ENCODE measurements at regions not wholly inside any gene's neighbourhood (a gene's known extent, or its start where the extent isn't known, plus 50 kb on each side); places are given as distances from the start of the nearest gene placed in this dataset.
"Not testable (repeated sequence)": the region's sequence is repeated elsewhere in the genome, so short reads cannot be mapped to it uniquely, and the experiment has no call there.

DNA sequence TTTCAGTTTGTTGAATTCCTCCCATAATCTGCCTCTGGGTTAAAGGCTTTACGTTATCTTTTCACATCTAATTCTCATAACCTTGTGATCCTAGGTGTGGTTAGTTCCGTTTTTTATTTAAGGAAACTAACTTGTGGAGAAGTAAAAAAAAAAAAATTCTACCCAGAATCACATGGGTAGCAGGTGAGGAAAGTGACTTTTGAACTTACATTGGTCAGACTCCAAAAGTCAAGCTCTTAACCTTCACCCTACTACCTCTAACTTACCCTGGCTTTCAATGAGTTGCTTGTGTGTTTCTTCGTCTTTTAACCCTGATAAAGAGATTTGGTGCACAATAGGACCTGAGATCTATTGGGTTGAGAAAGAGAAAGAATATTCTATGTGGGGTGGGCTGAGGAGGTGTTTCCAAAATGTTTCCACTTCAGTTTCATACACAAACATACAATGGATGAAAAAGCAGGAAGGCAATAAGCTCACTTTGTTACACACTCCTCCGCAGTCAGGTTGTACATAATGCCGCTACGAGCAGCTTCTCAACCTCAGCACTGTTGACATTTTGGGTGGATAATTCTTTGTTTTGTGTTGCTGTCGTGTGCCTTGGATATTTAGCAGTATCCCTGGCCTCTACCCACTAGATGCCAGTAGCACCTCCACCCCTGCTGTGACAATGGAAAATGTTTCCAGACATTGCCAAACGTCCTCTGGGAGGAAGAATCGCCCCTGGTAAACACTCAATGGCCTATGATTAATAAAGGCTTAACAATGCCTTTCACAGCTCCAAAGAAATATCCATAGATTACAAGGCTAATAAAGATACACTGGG is 193.0 kb upstream of the ZNF217 start:
- H3K36me3 ChIP-seq (ENCODE audit: control insufficient read depth, insufficient read depth, low read length) = no peaks in the 10 kb centered on the region
- H3K27ac ChIP-seq (ENCODE audit: insufficient read depth, low read depth, low read length, poor library complexity, severe bottlenecking) = peak overlapping the region; percentile 19
- H3K4me3 ChIP-seq (ENCODE audit: insufficient read depth, low read depth, low read length) = no peak overlapping the region
- peaks cover 6% of the 10 kb centered on the region for H3K4me1 ChIP-seq (ENCODE audit: control insufficient read depth, insufficient read depth, low read length)
- no peaks in the 10 kb centered on the region for H3K9me3 ChIP-seq (ENCODE audit: control insufficient read depth, low read length)
- no peaks in the 10 kb centered on the region for H3K27me3 ChIP-seq (ENCODE audit: control insufficient read depth, insufficient read depth, low read length, poor library complexity, severe bottlenecking)
- 80 to 81% methylated on average over 7 of the region's 9 CpGs for WGBS, 2 experiments

GRCh38 chr20:53786071-53786444 is 192.4 kb upstream of the ZNF217 start:
- Histone ChIP-seq H3K4me1 (ENCODE audit: control insufficient read depth, insufficient read depth, low read length) (peaks cover 6% of the 10 kb centered on the region), H3K9me3 (ENCODE audit: control insufficient read depth, low read length) (no peaks in the 10 kb centered on the region), H3K4me3 (ENCODE audit: insufficient read depth, low read depth, low read length) (no peak overlapping the region), H3K36me3 (ENCODE audit: control insufficient read depth, insufficient read depth, low read length) (no peaks in the 10 kb centered on the region), H3K27ac (ENCODE audit: insufficient read depth, low read depth, low read length, poor library complexity, severe bottlenecking) (peak overlapping the region; percentile 19), H3K27me3 (ENCODE audit: control insufficient read depth, insufficient read depth, low read length, poor library complexity, severe bottlenecking) (no peaks in the 10 kb centered on the region)
- 90 to 93% methylated on average over 3 of the region's 3 CpGs for WGBS, 2 experiments

DNA sequence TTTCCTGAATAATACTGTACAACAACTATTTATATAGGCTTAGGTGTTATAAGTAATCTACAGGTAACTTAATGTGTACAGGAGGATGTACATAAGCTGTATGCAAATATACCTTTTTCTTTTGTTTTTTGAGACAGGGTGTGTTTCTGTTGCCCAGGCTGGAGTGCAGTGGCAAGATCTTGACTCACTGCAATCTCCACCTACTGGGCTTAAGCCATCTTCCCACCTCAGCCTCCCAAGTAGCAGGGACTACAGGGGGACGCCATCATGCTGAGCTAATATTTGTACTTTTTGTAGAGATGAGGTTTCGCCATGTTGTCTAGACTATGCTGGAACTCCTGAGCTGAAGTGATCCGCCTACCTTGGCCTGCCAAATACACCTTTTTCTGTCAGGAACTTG is 191.7 kb upstream of the ZNF217 start:
- Histone ChIP-seq H3K27me3 (ENCODE audit: control insufficient read depth, insufficient read depth, low read length, poor library complexity, severe bottlenecking) (no peaks in the 10 kb centered on the region), H3K4me3 (ENCODE audit: insufficient read depth, low read depth, low read length) (no peak overlapping the region), H3K9me3 (ENCODE audit: control insufficient read depth, low read length) (no peaks in the 10 kb centered on the region), H3K4me1 (ENCODE audit: control insufficient read depth, insufficient read depth, low read length) (peaks cover 6% of the 10 kb centered on the region), H3K27ac (ENCODE audit: insufficient read depth, low read depth, low read length, poor library complexity, severe bottlenecking) (no peak overlapping the region), H3K36me3 (ENCODE audit: control insufficient read depth, insufficient read depth, low read length) (no peaks in the 10 kb centered on the region)
- WGBS, 2 experiments = 92% methylated on average over 3 of the region's 3 CpGs

GRCh38 chr20:53783768-53784167 is 190.1 kb upstream of the ZNF217 start:
- no peaks in the 10 kb centered on the region for H3K9me3 ChIP-seq (ENCODE audit: control insufficient read depth, low read length)
- H3K4me1 ChIP-seq (ENCODE audit: control insufficient read depth, insufficient read depth, low read length) = peaks cover 6% of the 10 kb centered on the region
- no peaks in the 10 kb centered on the region for H3K27me3 ChIP-seq (ENCODE audit: control insufficient read depth, insufficient read depth, low read length, poor library complexity, severe bottlenecking)
- H3K4me3 ChIP-seq (ENCODE audit: insufficient read depth, low read depth, low read length) = no peak overlapping the region
- H3K27ac ChIP-seq (ENCODE audit: insufficient read depth, low read depth, low read length, poor library complexity, severe bottlenecking) = no peak overlapping the region
- no peaks in the 10 kb centered on the region for H3K36me3 ChIP-seq (ENCODE audit: control insufficient read depth, insufficient read depth, low read length)
- 78 to 86% methylated on average over 2 to 3 of the region's 3 CpGs for WGBS, 2 experiments

GRCh38 chr20:53782612-53783246 is 189.1 kb upstream of the ZNF217 start:
- Histone ChIP-seq H3K4me3 (ENCODE audit: insufficient read depth, low read depth, low read length) (no peak overlapping the region), H3K27ac (ENCODE audit: insufficient read depth, low read depth, low read length, poor library complexity, severe bottlenecking) (no peak overlapping the region), H3K9me3 (ENCODE audit: control insufficient read depth, low read length) (no peaks in the 10 kb centered on the region), H3K36me3 (ENCODE audit: control insufficient read depth, insufficient read depth, low read length) (no peaks in the 10 kb centered on the region), H3K4me1 (ENCODE audit: control insufficient read depth, insufficient read depth, low read length) (peaks cover 6% of the 10 kb centered on the region), H3K27me3 (ENCODE audit: control insufficient read depth, insufficient read depth, low read length, poor library complexity, severe bottlenecking) (no peaks in the 10 kb centered on the region)
- WGBS, 2 experiments = 92 to 99% methylated on average over 4 of the region's 4 CpGs

GRCh38 chr20:53779822-53780221 is 186.2 kb upstream of the ZNF217 start:
- Histone ChIP-seq H3K27ac (ENCODE audit: insufficient read depth, low read depth, low read length, poor library complexity, severe bottlenecking) (no peak overlapping the region), H3K36me3 (ENCODE audit: control insufficient read depth, insufficient read depth, low read length) (no peaks in the 10 kb centered on the region), H3K4me1 (ENCODE audit: control insufficient read depth, insufficient read depth, low read length) (no peaks in the 10 kb centered on the region), H3K9me3 (ENCODE audit: control insufficient read depth, low read length) (no peaks in the 10 kb centered on the region), H3K4me3 (ENCODE audit: insufficient read depth, low read depth, low read length) (no peak overlapping the region), H3K27me3 (ENCODE audit: control insufficient read depth, insufficient read depth, low read length, poor library complexity, severe bottlenecking) (no peaks in the 10 kb centered on the region)
- WGBS, 2 experiments = 80 to 100% methylated on average over 1 of the region's 1 CpG

GRCh38 chr20:53778736-53779135 is 185.1 kb upstream of the ZNF217 start:
- H3K27me3 ChIP-seq (ENCODE audit: control insufficient read depth, insufficient read depth, low read length, poor library complexity, severe bottlenecking) = no peaks in the 10 kb centered on the region
- no peaks in the 10 kb centered on the region for H3K4me1 ChIP-seq (ENCODE audit: control insufficient read depth, insufficient read depth, low read length)
- H3K9me3 ChIP-seq (ENCODE audit: control insufficient read depth, low read length) = no peaks in the 10 kb centered on the region
- WGBS, 2 experiments = 92 to 93% methylated on average over 7 of the region's 7 CpGs
- no peak overlapping the region for H3K27ac ChIP-seq (ENCODE audit: insufficient read depth, low read depth, low read length, poor library complexity, severe bottlenecking)
- H3K36me3 ChIP-seq (ENCODE audit: control insufficient read depth, insufficient read depth, low read length) = no peaks in the 10 kb centered on the region
- H3K4me3 ChIP-seq (ENCODE audit: insufficient read depth, low read depth, low read length) = no peak overlapping the region

DNA sequence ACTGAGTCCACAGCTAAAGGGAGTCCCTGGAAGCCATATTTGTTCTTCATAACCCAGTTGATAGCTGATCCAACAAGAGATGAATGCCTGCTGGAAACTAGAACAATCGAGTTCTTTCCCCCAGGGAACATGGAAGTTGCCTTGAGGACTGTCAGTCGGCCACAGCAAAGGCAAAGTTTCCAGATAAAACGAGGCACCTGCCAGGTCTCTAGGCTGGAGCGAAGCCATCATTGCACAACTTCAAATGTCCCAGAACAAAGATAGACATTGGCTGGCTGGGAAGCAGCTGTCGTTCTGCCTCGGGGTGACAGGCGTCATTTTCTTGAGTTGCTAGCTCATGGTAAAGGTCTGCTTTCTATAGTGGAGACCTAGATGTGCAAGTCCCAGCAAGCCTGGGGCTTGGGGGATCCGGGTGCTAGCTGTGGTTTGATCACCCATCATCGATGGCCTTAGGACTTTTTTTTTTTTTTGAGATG is 184.4 kb upstream of the ZNF217 start:
- Histone ChIP-seq H3K4me1 (ENCODE audit: control insufficient read depth, insufficient read depth, low read length) (no peaks in the 10 kb centered on the region), H3K4me3 (ENCODE audit: insufficient read depth, low read depth, low read length) (no peak overlapping the region), H3K9me3 (ENCODE audit: control insufficient read depth, low read length) (no peaks in the 10 kb centered on the region), H3K27me3 (ENCODE audit: control insufficient read depth, insufficient read depth, low read length, poor library complexity, severe bottlenecking) (no peaks in the 10 kb centered on the region), H3K36me3 (ENCODE audit: control insufficient read depth, insufficient read depth, low read length) (no peaks in the 10 kb centered on the region), H3K27ac (ENCODE audit: insufficient read depth, low read depth, low read length, poor library complexity, severe bottlenecking) (no peak overlapping the region)
- 94 to 95% methylated on average over 9 of the region's 9 CpGs for WGBS, 2 experiments

DNA sequence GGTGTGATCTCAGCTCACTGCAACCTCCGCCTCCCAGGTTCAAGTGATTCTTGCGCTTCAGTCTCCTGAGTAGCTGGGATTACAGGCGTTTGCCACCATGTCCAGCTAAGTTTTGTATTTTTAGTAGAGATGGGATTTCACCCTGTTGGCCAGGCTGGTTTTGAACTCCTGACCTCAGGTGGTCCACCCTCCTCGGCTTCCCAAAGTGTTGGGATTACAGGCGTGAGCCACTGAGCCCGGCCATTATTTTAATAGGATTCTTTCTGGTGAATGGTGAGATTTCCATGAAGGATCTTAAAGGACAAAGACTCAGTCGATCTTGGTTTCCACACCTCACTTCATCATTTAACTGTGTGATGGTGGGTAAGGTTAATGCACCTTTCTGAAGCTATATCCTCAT is 183.8 kb upstream of the ZNF217 start:
- not testable (repeated sequence) for H3K4me1 ChIP-seq (ENCODE audit: control insufficient read depth, insufficient read depth, low read length); H3K27ac ChIP-seq (ENCODE audit: insufficient read depth, low read depth, low read length, poor library complexity, severe bottlenecking); H3K36me3 ChIP-seq (ENCODE audit: control insufficient read depth, insufficient read depth, low read length); H3K4me3 ChIP-seq (ENCODE audit: insufficient read depth, low read depth, low read length); H3K9me3 ChIP-seq (ENCODE audit: control insufficient read depth, low read length); H3K27me3 ChIP-seq (ENCODE audit: control insufficient read depth, insufficient read depth, low read length, poor library complexity, severe bottlenecking)
- 91 to 92% methylated on average over 6 to 7 of the region's 7 CpGs for WGBS, 2 experiments

DNA sequence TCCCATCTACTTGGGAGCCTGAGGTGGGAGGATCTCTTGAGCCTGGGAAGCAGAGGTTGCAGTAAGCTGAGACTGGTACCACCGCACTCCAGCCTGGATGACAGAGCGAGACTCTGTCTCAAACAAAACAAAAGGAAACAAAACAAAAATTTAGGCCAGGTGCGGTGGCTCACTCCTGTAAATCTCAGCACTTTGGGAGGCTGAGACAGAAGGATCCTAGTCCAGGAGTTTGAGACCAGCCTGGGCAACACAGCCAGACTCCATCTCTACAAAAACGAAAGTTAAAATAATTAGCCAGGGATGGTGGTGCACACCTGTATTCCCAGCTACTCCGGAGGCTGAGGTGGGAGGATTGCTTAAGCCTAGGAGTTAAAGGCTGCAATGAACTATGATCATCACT is 183.2 kb upstream of the ZNF217 start:
- Histone ChIP-seq H3K4me1 (ENCODE audit: control insufficient read depth, insufficient read depth, low read length) (no peaks in the 10 kb centered on the region), H3K27ac (ENCODE audit: insufficient read depth, low read depth, low read length, poor library complexity, severe bottlenecking) (no peak overlapping the region), H3K36me3 (ENCODE audit: control insufficient read depth, insufficient read depth, low read length) (no peaks in the 10 kb centered on the region), H3K4me3 (ENCODE audit: insufficient read depth, low read depth, low read length) (no peak overlapping the region), H3K27me3 (ENCODE audit: control insufficient read depth, insufficient read depth, low read length, poor library complexity, severe bottlenecking) (no peaks in the 10 kb centered on the region), H3K9me3 (ENCODE audit: control insufficient read depth, low read length) (no peaks in the 10 kb centered on the region)
- WGBS, 2 experiments = 71 to 80% methylated on average over 5 of the region's 5 CpGs
